Lower leg skin (tissue), 4 donors: ENCODE measurements at regions not wholly inside any gene's neighbourhood (a gene's known extent, or its start where the extent isn't known, plus 50 kb on each side); places are given as distances from the start of the nearest gene placed in this dataset.

Experiments used
- DNase-seq, 2 donors: peaks; one replicate each; pipeline ENCODE4 v3.0.0-alpha.2; 2019; ENCODE audit warnings: low spot score in 2 of 2
- H3K4me3 ChIP-seq: fragments of 200-600 bp; sonication (generic); 2 replicates; pipeline ENCODE4 v1.5.1; 2017; ENCODE audit warnings: mild to moderate bottlenecking, low read depth; ENCODE audit not compliant: poor library complexity, severe bottlenecking
- CTCF ChIP-seq, 3 donors: fragments of 450-650 bp; IDR thresholded peaks; one replicate each; pipeline ENCODE4 v1.5.1; 2016; ENCODE audit warnings: antibody characterized with exemption in 3 of 3, mild to moderate bottlenecking in 3 of 3, moderate library complexity in 2 of 3
- POLR2A ChIP-seq, 2 donors: fragments of 450-650 bp; IDR thresholded peaks; one replicate each; pipeline ENCODE4 v1.6.1; 2016 to 2017; ENCODE audit warnings: antibody characterized with exemption in 2 of 2, mild to moderate bottlenecking in 1 of 2, moderate library complexity in 1 of 2
- WGBS, 2 donors: methylation state at CpG; one replicate each; pipeline ENCODE4 v1.1.5; 2018; 5-methylcytosine and 5-hydroxymethylcytosine counted together
- intact Hi-C: fragments of 100-400 bp; cut with DNase I; formaldehyde crosslinking; loops from one replicate; pipeline ENCODE4 v1.15.0; 2023; ENCODE audit warnings: low total_unique reads

GRCh38 chr5:155455791-155456514 lies 442.4 kb downstream of the KIF4B start:
- TF ChIP-seq POLR2A (IDR thresholded peaks at IDR 0.05) (no peak), CTCF (IDR thresholded peaks at IDR 0.05) (no peak)
- 74 to 79% methylated on average over 4 of the region's 4 CpGs for WGBS, 2 donors
- no peak for DNase-seq
- H3K4me3 ChIP-seq = no peak overlapping the region
- intact Hi-C loops = no loop called here

GRCh38 chr5:155459889-155460500 lies 446.4 kb downstream of the KIF4B start:
- no peak for DNase-seq
- H3K4me3 ChIP-seq = no peak overlapping the region
- TF ChIP-seq POLR2A (IDR thresholded peaks at IDR 0.05) = no peak
- TF ChIP-seq CTCF (IDR thresholded peaks at IDR 0.05) = no peak
- intact Hi-C loops = no loop called here
- WGBS, 2 donors = 84 to 85% methylated on average over 1 of the region's 1 CpG

GRCh38 chr5:155460501-155460931 lies 447.0 kb downstream of the KIF4B start:
- 65 to 66% methylated on average over 2 of the region's 2 CpGs for WGBS, 2 donors
- no peak for TF ChIP-seq POLR2A (IDR thresholded peaks at IDR 0.05)
- TF ChIP-seq CTCF (IDR thresholded peaks at IDR 0.05) = no peak
- no peak for DNase-seq
- H3K4me3 ChIP-seq = no peak overlapping the region
- intact Hi-C loops = no loop called here

- TF ChIP-seq POLR2A (IDR thresholded peaks at IDR 0.05) (no peak), CTCF (IDR thresholded peaks at IDR 0.05) (no peak)
- WGBS, 2 donors = 72 to 77% methylated on average over 4 of the region's 4 CpGs
- no peak overlapping the region for H3K4me3 ChIP-seq
- no peak for DNase-seq
- intact Hi-C loops = no loop called here
Measured at GRCh38 chr5:155461304-155461703, 447.7 kb downstream of the KIF4B start.

- no peak for TF ChIP-seq CTCF (IDR thresholded peaks at IDR 0.05)
- no peak for TF ChIP-seq POLR2A (IDR thresholded peaks at IDR 0.05)
- intact Hi-C loops = no loop called here
- H3K4me3 ChIP-seq = no peak overlapping the region
- no peak for DNase-seq
- whole genome bisulfite sequencing, 2 donors = 61 to 69% methylated on average over 5 of the region's 5 CpGs
Measured at GRCh38 chr5:155466851-155467250, 453.3 kb downstream of the KIF4B start.
